Testis (tissue), 2 donors: ENCODE measurements at regions not wholly inside any gene's neighbourhood (a gene's known extent, or its start where the extent isn't known, plus 50 kb on each side); places are given as distances from the start of the nearest gene placed in this dataset.

Experiments used
- DNase-seq: peaks from one replicate; pipeline ENCODE4 v3.0.0-alpha.2; 2019
- H3K27ac ChIP-seq, 2 donors: fragments of 200-600 bp; sonication (generic); one replicate each; pipeline ENCODE4 v1.5.1; 2019
- H3K27me3 ChIP-seq: fragments of 200-600 bp; sonication (generic); one replicate; pipeline ENCODE4 v1.5.1; 2019
- H3K36me3 ChIP-seq: fragments of 200-600 bp; sonication (generic); one replicate; pipeline ENCODE4 v1.5.1; 2017; ENCODE audit warnings: low read depth; ENCODE audit errors: missing control alignments
- H3K4me1 ChIP-seq: fragments of 200-600 bp; sonication (generic); one replicate; pipeline ENCODE4 v1.5.1; 2019
- H3K4me3 ChIP-seq, 2 donors: fragments of 200-600 bp; sonication (generic); one replicate each; pipeline ENCODE4 v1.5.1; 2017 to 2019
- H3K9me3 ChIP-seq: fragments of 200-600 bp; sonication (generic); one replicate; pipeline ENCODE4 v1.5.1; 2017
- POLR2A ChIP-seq: fragments of 450-650 bp; IDR thresholded peaks from one replicate; pipeline ENCODE4 v1.6.1; 2017; ENCODE audit warnings: antibody characterized with exemption, mild to moderate bottlenecking, moderate library complexity
- WGBS, 2 donors: methylation state at CpG; one replicate each; pipeline ENCODE4 v1.1.5; 2018; 5-methylcytosine and 5-hydroxymethylcytosine counted together
- intact Hi-C: fragments of 100-400 bp; cut with DNase I; formaldehyde crosslinking; loops from one replicate; pipeline ENCODE4 v1.15.1; 2023; ENCODE audit warnings: low total_unique reads
- TF ChIP-seq, protein P1 (sequence below), 3 experiments: fragments of 450-650 bp in 2 of 3; fragments of 200-600 bp in 1 of 3; sonication (generic) in 1 of 3; IDR thresholded peaks; one replicate each; pipeline ENCODE4 v1.5.1; 2016 to 2019; ENCODE audit warnings: antibody characterized with exemption in 3 of 3, mild to moderate bottlenecking in 2 of 3, moderate library complexity in 1 of 3

DNA sequence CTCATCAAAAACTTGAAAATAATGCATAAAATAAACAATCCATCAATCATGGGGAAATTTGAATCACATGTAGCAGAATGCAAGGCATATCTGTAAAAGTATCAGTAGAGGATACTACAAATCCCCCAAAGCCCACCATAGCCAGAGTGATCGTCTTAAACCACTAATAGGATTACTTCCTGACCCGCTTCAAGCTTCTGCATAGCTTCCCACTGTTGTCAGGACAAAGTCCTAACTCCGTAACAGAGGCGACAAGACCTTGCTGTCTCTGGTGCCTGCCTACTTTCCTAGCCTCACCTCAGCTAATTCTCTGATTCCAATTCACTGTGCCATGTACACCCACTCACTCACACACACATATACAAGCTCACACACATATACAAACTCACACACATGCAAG is 161.2 kb upstream of the NFIA start:
- no peak overlapping the region for H3K27ac ChIP-seq
- H3K4me1 ChIP-seq, result peaks cover 26% of the 10 kb centered on the region
- 94 to 100% methylated on average over 4 of the region's 4 CpGs for whole genome bisulfite sequencing, 2 donors
- no peak for DNase-seq
- TF ChIP-seq, protein P1, sequence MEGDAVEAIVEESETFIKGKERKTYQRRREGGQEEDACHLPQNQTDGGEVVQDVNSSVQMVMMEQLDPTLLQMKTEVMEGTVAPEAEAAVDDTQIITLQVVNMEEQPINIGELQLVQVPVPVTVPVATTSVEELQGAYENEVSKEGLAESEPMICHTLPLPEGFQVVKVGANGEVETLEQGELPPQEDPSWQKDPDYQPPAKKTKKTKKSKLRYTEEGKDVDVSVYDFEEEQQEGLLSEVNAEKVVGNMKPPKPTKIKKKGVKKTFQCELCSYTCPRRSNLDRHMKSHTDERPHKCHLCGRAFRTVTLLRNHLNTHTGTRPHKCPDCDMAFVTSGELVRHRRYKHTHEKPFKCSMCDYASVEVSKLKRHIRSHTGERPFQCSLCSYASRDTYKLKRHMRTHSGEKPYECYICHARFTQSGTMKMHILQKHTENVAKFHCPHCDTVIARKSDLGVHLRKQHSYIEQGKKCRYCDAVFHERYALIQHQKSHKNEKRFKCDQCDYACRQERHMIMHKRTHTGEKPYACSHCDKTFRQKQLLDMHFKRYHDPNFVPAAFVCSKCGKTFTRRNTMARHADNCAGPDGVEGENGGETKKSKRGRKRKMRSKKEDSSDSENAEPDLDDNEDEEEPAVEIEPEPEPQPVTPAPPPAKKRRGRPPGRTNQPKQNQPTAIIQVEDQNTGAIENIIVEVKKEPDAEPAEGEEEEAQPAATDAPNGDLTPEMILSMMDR (IDR thresholded peaks at IDR 0.05), result no peak
- no peak for TF ChIP-seq POLR2A
- intact Hi-C loops, result no loop called here
- H3K36me3 ChIP-seq, result no peaks in the 10 kb centered on the region
- H3K9me3 ChIP-seq, result no peaks in the 10 kb centered on the region
- H3K4me3 ChIP-seq, result no peak overlapping the region
- no peaks in the 10 kb centered on the region for H3K27me3 ChIP-seq

DNA sequence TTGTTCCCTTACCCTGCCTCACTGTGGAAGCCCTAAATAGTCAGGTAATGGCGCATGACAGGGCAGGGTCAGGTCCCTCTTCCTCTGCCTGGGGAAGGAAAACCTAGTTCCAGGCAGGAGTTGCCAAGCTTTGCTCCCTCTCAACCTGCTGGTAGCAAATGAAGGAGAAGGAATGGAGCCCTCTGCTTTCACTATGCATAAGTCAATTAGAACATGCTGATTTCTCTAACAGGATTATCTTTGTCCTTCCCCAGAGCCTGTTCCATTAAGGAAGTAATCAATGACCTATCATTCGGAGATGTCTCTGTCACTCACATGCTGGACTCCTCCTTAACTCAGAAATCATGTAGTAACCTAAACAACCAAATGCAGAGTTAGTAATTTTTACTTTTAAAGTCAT is 161.8 kb upstream of the NFIA start:
- Histone ChIP-seq H3K4me1 (peaks cover 26% of the 10 kb centered on the region), H3K9me3 (no peaks in the 10 kb centered on the region), H3K27ac (no peak overlapping the region), H3K36me3 (no peaks in the 10 kb centered on the region), H3K27me3 (no peaks in the 10 kb centered on the region), H3K4me3 (no peak overlapping the region)
- 96 to 98% methylated on average over 2 of the region's 2 CpGs for WGBS, 2 donors
- intact Hi-C loops, result no loop called here
- DNase-seq, result no peak
- no peak for TF ChIP-seq POLR2A
- TF ChIP-seq, protein P1 (IDR thresholded peaks at IDR 0.05), result no peak

DNA sequence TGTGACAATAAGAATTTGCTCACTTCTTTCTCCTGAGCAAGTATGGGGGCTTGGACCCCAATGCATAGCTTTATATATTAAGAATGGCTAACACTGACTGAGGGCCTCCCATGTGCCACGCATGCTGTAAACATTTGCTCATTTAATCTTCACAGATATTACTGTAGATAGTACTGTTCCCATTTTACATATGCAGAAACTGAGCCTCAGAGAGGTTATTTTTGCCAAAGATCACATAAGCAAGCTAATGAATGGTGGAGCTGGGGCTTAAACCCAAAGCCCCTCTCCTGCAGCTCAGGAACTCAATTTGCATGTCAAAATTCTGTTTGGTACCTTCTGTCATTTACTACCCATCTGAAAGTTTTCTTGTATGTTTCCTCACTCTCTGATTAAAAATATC is 163.5 kb upstream of the NFIA start:
- Histone ChIP-seq H3K9me3 (no peaks in the 10 kb centered on the region), H3K4me1 (peaks cover 17% of the 10 kb centered on the region), H3K4me3 (no peak overlapping the region), H3K36me3 (no peaks in the 10 kb centered on the region), H3K27ac (no peak overlapping the region), H3K27me3 (no peaks in the 10 kb centered on the region)
- intact Hi-C loops, result no loop called here
- 88 to 100% methylated on average over 1 of the region's 1 CpG for WGBS, 2 donors
- no peak for DNase-seq
- no peak for TF ChIP-seq POLR2A
- TF ChIP-seq, protein P1 (IDR thresholded peaks at IDR 0.05), result no peak

DNA sequence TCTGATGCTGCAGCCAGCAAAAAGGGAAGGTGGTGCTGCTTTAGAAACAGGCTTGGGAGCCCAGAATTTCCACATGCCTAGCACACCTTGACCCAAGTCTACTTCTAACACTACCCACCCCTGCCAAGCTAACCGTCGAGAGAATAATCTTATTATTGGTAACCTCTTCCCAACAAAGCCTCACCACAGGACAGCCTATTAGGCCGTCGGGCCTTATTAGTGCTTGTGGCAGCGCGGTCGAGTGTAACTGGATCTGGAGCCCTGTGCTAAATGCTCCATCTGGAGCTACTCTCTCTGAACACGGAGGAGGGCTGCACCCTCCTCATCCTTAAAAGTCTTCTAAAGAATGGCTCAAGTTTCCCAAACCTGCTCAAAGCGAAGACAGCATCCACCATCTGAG is 165.5 kb upstream of the NFIA start:
- Histone ChIP-seq H3K36me3 (no peaks in the 10 kb centered on the region), H3K9me3 (no peaks in the 10 kb centered on the region), H3K4me1 (peaks cover 2% of the 10 kb centered on the region), H3K27ac (no peak overlapping the region), H3K4me3 (no peak overlapping the region), H3K27me3 (no peaks in the 10 kb centered on the region)
- no peak for DNase-seq
- no peak for TF ChIP-seq POLR2A
- TF ChIP-seq, protein P1 (IDR thresholded peaks at IDR 0.05), result no peak
- WGBS, 2 donors, result 93 to 96% methylated on average over 9 of the region's 9 CpGs
- intact Hi-C loops, result no loop called here

DNA sequence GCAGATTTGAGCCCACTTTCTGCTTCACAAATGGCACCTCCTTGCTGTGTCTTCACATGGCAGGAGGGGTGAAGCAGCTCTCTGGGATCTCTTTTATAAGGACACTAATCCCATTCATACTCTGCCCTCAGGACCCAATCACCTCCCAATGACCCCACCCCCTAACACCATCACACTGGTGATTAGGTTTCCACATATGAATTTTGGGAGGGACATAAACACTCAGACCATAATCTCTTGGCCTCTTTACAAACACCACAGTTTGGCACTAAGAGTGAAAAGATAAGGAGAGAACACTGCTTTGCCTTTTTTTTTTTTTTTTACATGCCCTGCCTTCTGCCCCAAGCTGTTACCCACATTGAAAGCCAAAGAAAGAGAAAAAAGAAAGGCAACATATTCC is 166.2 kb upstream of the NFIA start:
- H3K9me3 ChIP-seq, result no peaks in the 10 kb centered on the region
- DNase-seq, result no peak

More for the DNA sequence above, 166.2 kb upstream of the NFIA start:
- Histone ChIP-seq H3K27me3 (no peaks in the 10 kb centered on the region), H3K27ac (no peak overlapping the region), H3K4me1 (no peaks in the 10 kb centered on the region), H3K4me3 (no peak overlapping the region), H3K36me3 (no peaks in the 10 kb centered on the region)
- TF ChIP-seq, protein P1 (IDR thresholded peaks at IDR 0.05), result no peak
- no peak for TF ChIP-seq POLR2A
- intact Hi-C loops, result no loop called here
